Stomach (tissue), 8 donors: ENCODE measurements at regions not wholly inside any gene's neighbourhood (a gene's known extent, or its start where the extent isn't known, plus 50 kb on each side); places are given as distances from the start of the nearest gene placed in this dataset.

Source experiments
- DNase-seq, 2 donors: peaks; one replicate each; pipeline versions ENCODE4 v3.0.0 to v3.0.0-alpha.2; 2013 to 2019
- H3K27ac ChIP-seq, 5 donors: fragments of 200-600 bp in 4 of 5; sonication (generic) in 4 of 5; one replicate each; pipeline ENCODE4 v1.5.1; 2013 to 2019; ENCODE audit warnings: mild to moderate bottlenecking in 1 of 5, moderate library complexity in 1 of 5
- H3K27me3 ChIP-seq, 3 donors: fragments of 200-600 bp; sonication (generic); one replicate each; pipeline ENCODE4 v1.5.1; 2017 to 2019; ENCODE audit warnings: mixed run types in 1 of 3
- H3K36me3 ChIP-seq, 4 donors: fragments of 200-600 bp; sonication (generic); 1 replicate in 3 of 4; 2 replicates in 1 of 4; pipeline ENCODE4 v1.5.1; 2016 to 2019
- H3K4me1 ChIP-seq, 4 donors: fragments of 200-600 bp; sonication (generic); one replicate each; pipeline ENCODE4 v1.5.1; 2016 to 2019
- H3K4me3 ChIP-seq, 4 donors: fragments of 200-600 bp; sonication (generic) in 3 of 4; one replicate each; pipeline ENCODE4 v1.5.1; 2016 to 2019; ENCODE audit warnings: mild to moderate bottlenecking in 1 of 4
- H3K9me3 ChIP-seq, 4 donors: fragments of 200-600 bp; sonication (generic); one replicate each; pipeline ENCODE4 v1.5.1; 2016 to 2019
- CTCF ChIP-seq, 7 experiments: fragments of 450-650 bp in 4 of 7; fragments of 200-600 bp in 3 of 7; sonication (generic) in 3 of 7; IDR thresholded peaks; one replicate each; pipeline ENCODE4 v1.5.1; 2016 to 2019; ENCODE audit warnings: antibody characterized with exemption in 7 of 7, control low read depth in 2 of 7, mild to moderate bottlenecking in 1 of 7
- EP300 ChIP-seq: sonication (generic); formaldehyde crosslinking; IDR thresholded peaks from one replicate; pipeline ENCODE4 v1.6.1; 2017; ENCODE audit warnings: antibody characterized with exemption
- POLR2A ChIP-seq, 4 donors: fragments of 450-650 bp; IDR thresholded peaks; one replicate each; pipeline ENCODE4 v1.6.1; 2016; ENCODE audit warnings: antibody characterized with exemption in 4 of 4, control low read depth in 2 of 4, mild to moderate bottlenecking in 1 of 4, moderate library complexity in 1 of 4
- POLR2AphosphoS5 ChIP-seq, 3 donors: sonication (generic); formaldehyde crosslinking; IDR thresholded peaks; one replicate each; pipeline ENCODE4 v1.6.1; 2016; ENCODE audit warnings: antibody characterized with exemption in 3 of 3
- WGBS, 5 donors: extraction: QIAGEN DNeasy Blood & Tissue Kit in 3 of 5; methylation state at CpG; one replicate each; pipeline versions ENCODE4 v1.1.5 to v1.1.7; 2013 to 2018; 5-methylcytosine and 5-hydroxymethylcytosine counted together
- intact Hi-C: fragments of 100-400 bp; cut with DNase I; formaldehyde crosslinking; loops from one replicate; pipeline ENCODE4 v1.15.1; 2023; ENCODE audit warnings: low total_unique reads
- donor health status: healthy with polysubstance abuse.
- donor health status: Bipolar disorder and iron deficiency.
- donor health status: healthy.

- intact Hi-C loops, result no loop called here
- H3K9me3 ChIP-seq, result no peaks in the 10 kb centered on the region
- 40 to 83% (median 72%) methylated on average over 2 of the region's 2 CpGs for WGBS, 5 donors
- no peaks in the 10 kb centered on the region for H3K36me3 ChIP-seq
- H3K27me3 ChIP-seq, result no peaks in the 10 kb centered on the region
- no peak for DNase-seq
- no peaks in the 10 kb centered on the region for H3K4me1 ChIP-seq
- no peak overlapping the region for H3K4me3 ChIP-seq
- no peak for TF ChIP-seq POLR2A (IDR thresholded peaks at IDR 0.05)
- no peak for TF ChIP-seq EP300
- no peak for TF ChIP-seq CTCF (IDR thresholded peaks at IDR 0.05)
- TF ChIP-seq POLR2AphosphoS5 (IDR thresholded peaks at IDR 0.05), result no peak
- H3K27ac ChIP-seq, result no peak overlapping the region
Measured at GRCh38 chr9:28249424-28249823, 676.1 kb upstream of the C9orf72 start.

- Histone ChIP-seq H3K4me3 (no peak overlapping the region), H3K4me1 (no peaks in the 10 kb centered on the region), H3K27ac (no peak overlapping the region), H3K9me3 (no peaks in the 10 kb centered on the region), H3K27me3 (no peaks in the 10 kb centered on the region), H3K36me3 (no peaks in the 10 kb centered on the region)
- intact Hi-C loops, result no loop called here
- no peak for DNase-seq
- WGBS, 5 donors, result 71 to 86% (median 77%) methylated on average over 3 of the region's 3 CpGs
- TF ChIP-seq POLR2A (IDR thresholded peaks at IDR 0.05) (no peak), EP300 (no peak), POLR2AphosphoS5 (IDR thresholded peaks at IDR 0.05) (no peak), CTCF (IDR thresholded peaks at IDR 0.05) (no peak)
Measured at GRCh38 chr9:28255174-28255573, 681.9 kb upstream of the C9orf72 start.

- DNase-seq, result no peak
- intact Hi-C loops, result no loop called here
- no peaks in the 10 kb centered on the region for H3K36me3 ChIP-seq
- H3K4me1 ChIP-seq, result no peaks in the 10 kb centered on the region
- 89 to 96% (median 94%) methylated on average over 4 of the region's 4 CpGs for WGBS, 5 donors
- H3K9me3 ChIP-seq, result no peaks in the 10 kb centered on the region
- H3K27me3 ChIP-seq, result no peaks in the 10 kb centered on the region
- no peak for TF ChIP-seq CTCF (IDR thresholded peaks at IDR 0.05)
- no peak for TF ChIP-seq POLR2A (IDR thresholded peaks at IDR 0.05)
- no peak for TF ChIP-seq EP300
- no peak for TF ChIP-seq POLR2AphosphoS5 (IDR thresholded peaks at IDR 0.05)
- H3K4me3 ChIP-seq, result no peak overlapping the region
- H3K27ac ChIP-seq, result no peak overlapping the region
Measured at GRCh38 chr9:28260330-28260729, 687.0 kb upstream of the C9orf72 start.

- no peaks in the 10 kb centered on the region for H3K36me3 ChIP-seq
- H3K4me3 ChIP-seq, result no peak overlapping the region
- no peaks in the 10 kb centered on the region for H3K4me1 ChIP-seq
- H3K9me3 ChIP-seq, result no peaks in the 10 kb centered on the region
- DNase-seq, result no peak
- WGBS, 5 donors, result 87 to 97% (median 92%) methylated on average over 4 of the region's 4 CpGs
- H3K27me3 ChIP-seq, result no peaks in the 10 kb centered on the region
- intact Hi-C loops, result no loop called here
- no peak overlapping the region for H3K27ac ChIP-seq
- TF ChIP-seq POLR2AphosphoS5 (IDR thresholded peaks at IDR 0.05) (no peak), POLR2A (IDR thresholded peaks at IDR 0.05) (no peak), EP300 (no peak), CTCF (IDR thresholded peaks at IDR 0.05) (no peak)
Measured at GRCh38 chr9:28264368-28264767, 691.1 kb upstream of the C9orf72 start.

GRCh38 chr9:28267351-28267750 is 694.1 kb upstream of the C9orf72 start:
- Histone ChIP-seq H3K27me3 (no peaks in the 10 kb centered on the region), H3K36me3 (no peaks in the 10 kb centered on the region), H3K4me1 (no peaks in the 10 kb centered on the region), H3K4me3 (no peak overlapping the region), H3K27ac (no peak overlapping the region), H3K9me3 (no peaks in the 10 kb centered on the region)
- no peak for DNase-seq
- intact Hi-C loops, result no loop called here
- WGBS, 5 donors, result 76 to 85% (median 79%) methylated on average over 6 of the region's 6 CpGs
- TF ChIP-seq POLR2A (IDR thresholded peaks at IDR 0.05), result no peak
- no peak for TF ChIP-seq EP300
- TF ChIP-seq CTCF (IDR thresholded peaks at IDR 0.05), result no peak
- no peak for TF ChIP-seq POLR2AphosphoS5 (IDR thresholded peaks at IDR 0.05)
